IMR-90 (cell line): ENCODE measurements at regions not wholly inside any gene's neighbourhood (a gene's known extent, or its start where the extent isn't known, plus 50 kb on each side); places are given as distances from the start of the nearest gene placed in this dataset.

ENCODE experiments used
- ATAC-seq: fragments of 200-7000 bp; cut with Tn5 transposase; 2 replicates; pipeline ENCODE4 v1.9.1; 2020; ENCODE audit warnings: low read depth, mild to moderate bottlenecking, moderate library complexity
- BruUV-seq: library from RNA; stranded (reverse); fragments of 400-500 nt; replicated peaks from 2 replicates; lab custom pipeline; 2021; lab: Mats Ljungman, UMichigan
- CTCF ChIA-PET: fragments of 300-600 bp; formaldehyde crosslinking; extraction: SDS; loops from one replicate; lab custom pipeline; 2021; ENCODE audit warnings: antibody characterized with exemption; lab: Yijun Ruan, JAX
- POLR2A ChIA-PET: fragments of 300-600 bp; sonication (Branson Sonifier 250); formaldehyde crosslinking; loops from one replicate; lab custom pipeline; 2022; ENCODE audit warnings: antibody characterized with exemption; ENCODE audit not compliant: unreplicated experiment; lab: Charles Lee
- DNase-seq: peaks from one replicate; pipeline ENCODE4 v3.0.0; 2013
- H2AFZ ChIP-seq: replicated peaks from 2 replicates; pipeline ENCODE3; 2013; ENCODE audit warnings: low read length, mild to moderate bottlenecking; ENCODE audit not compliant: poor library complexity
- H2AK5ac ChIP-seq: 2 replicates; pipeline ENCODE4 v1.6.1; 2013; ENCODE audit warnings: low read depth, low read length, inconsistent platforms
- H2AK9ac ChIP-seq: replicated peaks from 2 replicates; pipeline ENCODE3; 2013; ENCODE audit warnings: mild to moderate bottlenecking, low read depth, low read length, moderate library complexity; ENCODE audit not compliant: poor library complexity
- H2BK120ac ChIP-seq: 2 replicates; pipeline ENCODE4 v1.6.1; 2013; ENCODE audit warnings: low read depth, low read length, inconsistent platforms
- H2BK15ac ChIP-seq: 3 replicates; pipeline ENCODE4 v1.6.1; 2013; ENCODE audit warnings: low read depth, low read length, inconsistent platforms
- H2BK20ac ChIP-seq: 2 replicates; pipeline ENCODE4 v1.6.1; 2013; ENCODE audit warnings: low read depth, mild to moderate bottlenecking, inconsistent platforms, low read length, moderate library complexity
- H2BK5ac ChIP-seq: 2 replicates; pipeline ENCODE4 v1.6.1; 2013; ENCODE audit warnings: mild to moderate bottlenecking, low read depth, low read length, inconsistent platforms; ENCODE audit not compliant: poor library complexity, severe bottlenecking
- H3K14ac ChIP-seq: replicated peaks from 2 replicates; pipeline ENCODE4 v1.6.1; 2013; ENCODE audit warnings: low read depth, low read length, inconsistent platforms
- H3K18ac ChIP-seq: 2 replicates; pipeline ENCODE4 v1.6.1; 2013; ENCODE audit warnings: low read depth, low read length, control low read depth
- H3K23ac ChIP-seq: 2 replicates; pipeline ENCODE4 v1.6.1; 2013; ENCODE audit warnings: low read depth, low read length, inconsistent platforms
- H3K27ac ChIP-seq: 2 replicates; pipeline ENCODE4 v1.5.1; 2013; ENCODE audit warnings: mild to moderate bottlenecking, control low read depth, low read length; ENCODE audit not compliant: insufficient read depth
- H3K27me3 ChIP-seq: 2 replicates; pipeline ENCODE4 v1.6.1; 2013; ENCODE audit warnings: low read length; ENCODE audit not compliant: control insufficient read depth, insufficient read depth
- H3K36me3 ChIP-seq: 2 replicates; pipeline ENCODE4 v1.6.1; 2013; ENCODE audit warnings: low read length, mixed read lengths; ENCODE audit not compliant: control insufficient read depth, insufficient read depth
- H3K4ac ChIP-seq: 2 replicates; pipeline ENCODE4 v1.6.1; 2013; ENCODE audit warnings: low read depth, low read length, inconsistent platforms
- H3K4me1 ChIP-seq: 2 replicates; pipeline ENCODE4 v1.6.1; 2013; ENCODE audit warnings: low read length, mixed read lengths; ENCODE audit not compliant: control insufficient read depth, insufficient read depth
- H3K4me2 ChIP-seq: 2 replicates; pipeline ENCODE4 v1.6.1; 2013; ENCODE audit warnings: low read depth, mild to moderate bottlenecking, control low read depth, low read length, moderate library complexity
- H3K4me3 ChIP-seq: 2 replicates; pipeline ENCODE4 v1.5.1; 2013; ENCODE audit warnings: low read depth, mild to moderate bottlenecking, control low read depth, low read length, moderate library complexity; ENCODE audit not compliant: insufficient read depth
- H3K56ac ChIP-seq: 2 replicates; pipeline ENCODE4 v1.6.1; 2013; ENCODE audit warnings: low read length, inconsistent platforms; ENCODE audit not compliant: insufficient read depth; ENCODE audit errors: extremely low read depth
- H3K79me1 ChIP-seq, 2 experiments: 2 replicates each; pipeline ENCODE4 v1.6.1; 2013; ENCODE audit warnings: low read length in 2 of 2, inconsistent platforms in 1 of 2, low read depth in 1 of 2
- H3K9ac ChIP-seq: 2 replicates; pipeline ENCODE4 v1.6.1; 2013; ENCODE audit warnings: low read depth, low read length, control low read depth
- H3K9me1 ChIP-seq: 2 replicates; pipeline ENCODE4 v1.6.1; 2013; ENCODE audit warnings: low read length, inconsistent platforms; ENCODE audit not compliant: insufficient read depth
- H3K9me3 ChIP-seq: 2 replicates; pipeline ENCODE4 v1.6.1; 2013; ENCODE audit warnings: low read length; ENCODE audit not compliant: control insufficient read depth, insufficient read depth
- H4K20me1 ChIP-seq: 2 replicates; pipeline ENCODE4 v1.6.1; 2013; ENCODE audit warnings: low read length, inconsistent platforms; ENCODE audit not compliant: insufficient read depth
- H4K5ac ChIP-seq: 2 replicates; pipeline ENCODE4 v1.6.1; 2013; ENCODE audit warnings: mild to moderate bottlenecking, low read depth, low read length, control low read depth
- H4K8ac ChIP-seq, 2 experiments: 2 replicates each; pipeline ENCODE4 v1.6.1; 2013; ENCODE audit warnings: low read depth in 2 of 2, low read length in 2 of 2, control low read depth in 1 of 2, inconsistent platforms in 1 of 2
- H4K91ac ChIP-seq: 2 replicates; pipeline ENCODE4 v1.6.1; 2013; ENCODE audit warnings: low read depth, low read length, inconsistent platforms; ENCODE audit not compliant: insufficient read depth
- CEBPB ChIP-seq: IDR thresholded peaks from 2 replicates; pipeline ENCODE4 v1.6.1; 2012; ENCODE audit warnings: low read depth, low read length, improper control_type of control experiment
- CHD1 ChIP-seq: IDR thresholded peaks from 2 replicates; pipeline ENCODE4 v1.6.1; 2012; ENCODE audit warnings: low read depth, low read length, improper control_type of control experiment
- MAFK ChIP-seq: IDR thresholded peaks from 2 replicates; pipeline ENCODE4 v1.6.1; 2012; ENCODE audit warnings: low read depth, low read length, improper control_type of control experiment
- MXI1 ChIP-seq: IDR thresholded peaks from 2 replicates; pipeline ENCODE4 v1.6.1; 2012; ENCODE audit warnings: low read depth, mild to moderate bottlenecking, low read length, moderate library complexity, borderline replicate concordance
- WGBS, 2 experiments: methylation state at CpG; one replicate each; pipeline versions ENCODE4 v1.1.5 to v1.1.7; 2013; ENCODE audit warnings: missing lambda C conversion rate in 2 of 2; ENCODE audit not compliant: insufficient read length in 1 of 2; ENCODE audit errors: extremely low coverage in 2 of 2; 5-methylcytosine and 5-hydroxymethylcytosine counted together
- dilution Hi-C: fragments of 300-500 bp; cut with HindIII; formaldehyde crosslinking; loops from one replicate; pipeline ENCODE4 v1.14.3; 2018; ENCODE audit warnings: low sequenced_read_pairs; ENCODE audit not compliant: unreplicated experiment
- in situ Hi-C: fragments of 300-500 bp; cut with MboI; formaldehyde crosslinking; loops from 3 replicates; pipeline ENCODE4 v1.14.3; 2019; ENCODE audit warnings: low sequenced_read_pairs, inconsistent platforms, mixed read lengths
- intact Hi-C: fragments of 100-400 bp; cut with micrococcal nuclease; formaldehyde crosslinking; loops from 2 replicates; pipeline ENCODE4 v1.10.0; 2022
- TF ChIP-seq, protein P1 (sequence below): fragments of 150-350 bp; IDR thresholded peaks from 2 replicates; pipeline ENCODE4 v1.6.1; 2016; ENCODE audit warnings: low read depth, mild to moderate bottlenecking, low read length, moderate library complexity, borderline replicate concordance
- TF ChIP-seq, protein P2 (sequence below): fragments of 150-350 bp; IDR thresholded peaks from 2 replicates; pipeline ENCODE4 v1.6.1; 2017; ENCODE audit warnings: mild to moderate bottlenecking, antibody characterized with exemption, low read length, low read depth

DNA sequence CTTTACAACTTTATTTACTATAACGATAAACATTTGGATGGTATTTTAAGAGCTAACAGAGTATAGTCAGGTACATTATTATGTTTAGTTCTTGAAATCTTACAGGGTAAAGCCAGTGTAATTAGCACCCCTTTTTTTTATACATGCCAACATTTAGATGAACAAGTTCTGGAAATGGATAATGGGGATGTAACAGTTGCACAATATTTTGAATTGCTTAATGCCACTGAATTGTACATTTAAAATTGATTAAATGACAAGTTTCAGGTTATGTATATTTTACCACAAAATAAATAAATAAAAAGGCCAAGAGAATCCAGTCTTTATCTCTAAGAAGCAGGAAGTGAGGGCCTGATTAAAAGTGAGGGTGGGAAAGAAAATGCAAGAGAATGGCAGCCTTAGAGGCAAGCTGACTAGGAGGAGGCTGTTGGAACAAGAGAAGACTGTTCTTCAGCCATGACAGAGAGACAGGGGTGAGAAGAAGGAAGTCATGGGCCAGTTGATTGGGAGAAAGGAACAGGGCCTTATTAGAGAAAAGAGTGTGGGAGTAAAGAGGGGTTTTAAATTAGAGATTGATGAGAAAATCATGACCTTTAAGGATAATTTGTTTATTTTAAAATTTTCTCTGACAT, 49.9 kb upstream of the TNFSF18 start:
- H2BK15ac ChIP-seq, result peak overlapping the region; percentile 80; the same call in 2 of the 3 replicates
- no peak overlapping the region for H2AFZ ChIP-seq
- no peak overlapping the region for H3K4me2 ChIP-seq
- H3K9me1 ChIP-seq, result no peaks in the 10 kb centered on the region
- peak overlapping the region; percentile 44; the same call in 1 of the 2 replicates for H2BK120ac ChIP-seq
- CTCF ChIA-PET, result no interaction called here
- intact Hi-C loops, result no loop called here
- peak overlapping the region; percentile 34 for H3K18ac ChIP-seq
- WGBS, 2 experiments, result no CpG with 5 or more reads among the region's 1 CpG
- no TSS peak for BruUV-seq
- H4K91ac ChIP-seq, result peak overlapping the region; percentile 75
- H3K23ac ChIP-seq, result 0 out of 2 replicates have a peak overlapping the region, but pooled peaks have one; percentile 63
- DNase-seq (no peak), ATAC-seq (no peak)
- H2BK20ac ChIP-seq, result peak overlapping the region; percentile 87; the same call in 1 of the 2 replicates
- H4K5ac ChIP-seq, result peak overlapping the region; percentile 44; the same call in 1 of the 2 replicates
- H3K27me3 ChIP-seq, result no peaks in the 10 kb centered on the region
- TF ChIP-seq, protein P1, sequence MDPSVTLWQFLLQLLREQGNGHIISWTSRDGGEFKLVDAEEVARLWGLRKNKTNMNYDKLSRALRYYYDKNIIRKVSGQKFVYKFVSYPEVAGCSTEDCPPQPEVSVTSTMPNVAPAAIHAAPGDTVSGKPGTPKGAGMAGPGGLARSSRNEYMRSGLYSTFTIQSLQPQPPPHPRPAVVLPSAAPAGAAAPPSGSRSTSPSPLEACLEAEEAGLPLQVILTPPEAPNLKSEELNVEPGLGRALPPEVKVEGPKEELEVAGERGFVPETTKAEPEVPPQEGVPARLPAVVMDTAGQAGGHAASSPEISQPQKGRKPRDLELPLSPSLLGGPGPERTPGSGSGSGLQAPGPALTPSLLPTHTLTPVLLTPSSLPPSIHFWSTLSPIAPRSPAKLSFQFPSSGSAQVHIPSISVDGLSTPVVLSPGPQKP, result no peak
- TF ChIP-seq CEBPB (peak; percentile 67; the same call in 1 of the 2 replicates), MAFK (no peak), MXI1 (no peak), CHD1 (no peak)
- TF ChIP-seq, protein P2, sequence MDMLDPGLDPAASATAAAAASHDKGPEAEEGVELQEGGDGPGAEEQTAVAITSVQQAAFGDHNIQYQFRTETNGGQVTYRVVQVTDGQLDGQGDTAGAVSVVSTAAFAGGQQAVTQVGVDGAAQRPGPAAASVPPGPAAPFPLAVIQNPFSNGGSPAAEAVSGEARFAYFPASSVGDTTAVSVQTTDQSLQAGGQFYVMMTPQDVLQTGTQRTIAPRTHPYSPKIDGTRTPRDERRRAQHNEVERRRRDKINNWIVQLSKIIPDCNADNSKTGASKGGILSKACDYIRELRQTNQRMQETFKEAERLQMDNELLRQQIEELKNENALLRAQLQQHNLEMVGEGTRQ, result no peak
- peak overlapping the region; percentile 46 for H2BK5ac ChIP-seq
- no peaks in the 10 kb centered on the region for H4K20me1 ChIP-seq
- no peaks in the 10 kb centered on the region for H3K79me1 ChIP-seq
- peaks cover 11% of the 10 kb centered on the region for H3K9me3 ChIP-seq
- in situ Hi-C loops, result no loop called here
- dilution Hi-C loops, result no loop called here
- POLR2A ChIA-PET, result no interaction called here
- no peak overlapping the region for H3K4me3 ChIP-seq
- peak overlapping the region; percentile 35; the same call in 1 of the 2 replicates for H2AK5ac ChIP-seq
- peak overlapping the region; percentile 44; the same call in 1 of the 2 replicates for H3K27ac ChIP-seq
- H3K9ac ChIP-seq, result no peak overlapping the region
- no peaks in the 10 kb centered on the region for H3K36me3 ChIP-seq
- peak overlapping the region; percentile 68 for H3K14ac ChIP-seq
- H3K56ac ChIP-seq, result 0 out of 2 replicates have a peak overlapping the region, but pooled peaks have one; percentile 32
- peaks cover 5% of the 10 kb centered on the region; the same call in 1 of the 2 replicates for H3K4me1 ChIP-seq
- H4K8ac ChIP-seq, result peak overlapping the region in 1 of 2 experiments; percentile 71; a peak in 2 of 4 replicates
- H2AK9ac ChIP-seq, result no peak overlapping the region
- H3K4ac ChIP-seq, result peak overlapping the region; percentile 71; the same call in 1 of the 2 replicates
